ENCODE measurements at regions not wholly inside any gene's neighbourhood (a gene's known extent, or its start where the extent isn't known, plus 50 kb on each side); places are given as distances from the start of the nearest gene placed in this dataset.
"Not testable (repeated sequence)": the region's sequence is repeated elsewhere in the genome, so short reads cannot be mapped to it uniquely, and the experiment has no call there.

DNA sequence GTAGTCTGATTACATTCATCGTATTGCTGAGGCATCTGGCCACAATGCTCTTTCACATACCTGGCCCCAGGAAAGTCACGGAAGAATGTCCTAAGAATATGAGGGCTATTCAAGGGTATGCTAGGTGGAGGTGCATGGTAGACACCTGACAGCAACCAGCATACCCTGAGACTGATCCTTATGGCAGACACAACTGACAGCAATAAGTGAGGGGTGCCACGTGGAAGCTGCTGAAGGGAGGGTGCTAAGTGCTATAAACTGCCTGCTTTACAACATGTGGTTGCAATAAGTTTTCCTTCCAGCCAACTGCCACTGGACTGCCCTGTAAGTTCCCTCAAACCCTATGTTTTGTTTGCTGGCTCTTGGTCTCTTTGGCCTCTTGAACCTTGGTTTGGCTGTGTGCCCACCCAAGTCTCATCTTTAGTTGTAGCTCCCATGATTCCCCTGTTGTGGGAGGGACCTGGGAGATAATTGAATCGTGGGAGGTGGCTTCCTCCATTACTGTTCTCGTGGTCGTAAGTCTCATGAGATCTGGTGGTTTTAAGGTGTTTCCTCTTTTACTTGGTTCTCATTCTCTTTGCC lies 201.3 kb upstream of the MOCS1 start:
- intact Hi-C loops (cut with DNase I): no loop called here
- DNase-seq (no peak), ATAC-seq (no peak)
- no peaks in the 10 kb centered on the region for H3K36me3 ChIP-seq (replicated peaks in 1 of 2; ENCODE audit: insufficient read depth in 1 of 2, low read depth in 2 of 2)
- no peaks in the 10 kb centered on the region for H3K9me3 ChIP-seq
- TF ChIP-seq, protein P1, sequence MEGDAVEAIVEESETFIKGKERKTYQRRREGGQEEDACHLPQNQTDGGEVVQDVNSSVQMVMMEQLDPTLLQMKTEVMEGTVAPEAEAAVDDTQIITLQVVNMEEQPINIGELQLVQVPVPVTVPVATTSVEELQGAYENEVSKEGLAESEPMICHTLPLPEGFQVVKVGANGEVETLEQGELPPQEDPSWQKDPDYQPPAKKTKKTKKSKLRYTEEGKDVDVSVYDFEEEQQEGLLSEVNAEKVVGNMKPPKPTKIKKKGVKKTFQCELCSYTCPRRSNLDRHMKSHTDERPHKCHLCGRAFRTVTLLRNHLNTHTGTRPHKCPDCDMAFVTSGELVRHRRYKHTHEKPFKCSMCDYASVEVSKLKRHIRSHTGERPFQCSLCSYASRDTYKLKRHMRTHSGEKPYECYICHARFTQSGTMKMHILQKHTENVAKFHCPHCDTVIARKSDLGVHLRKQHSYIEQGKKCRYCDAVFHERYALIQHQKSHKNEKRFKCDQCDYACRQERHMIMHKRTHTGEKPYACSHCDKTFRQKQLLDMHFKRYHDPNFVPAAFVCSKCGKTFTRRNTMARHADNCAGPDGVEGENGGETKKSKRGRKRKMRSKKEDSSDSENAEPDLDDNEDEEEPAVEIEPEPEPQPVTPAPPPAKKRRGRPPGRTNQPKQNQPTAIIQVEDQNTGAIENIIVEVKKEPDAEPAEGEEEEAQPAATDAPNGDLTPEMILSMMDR (IDR thresholded peaks at IDR 0.05): no peak
- no peak for TF ChIP-seq POLR2A (IDR thresholded peaks at IDR 0.05)
- no peaks in the 10 kb centered on the region for H3K27me3 ChIP-seq
- peaks cover 23% of the 10 kb centered on the region for H3K4me1 ChIP-seq
- no peak overlapping the region for H3K27ac ChIP-seq
- H3K4me3 ChIP-seq: no peak overlapping the region
- 82 to 92% methylated on average over 6 of the region's 6 CpGs for WGBS, 2 donors

DNA sequence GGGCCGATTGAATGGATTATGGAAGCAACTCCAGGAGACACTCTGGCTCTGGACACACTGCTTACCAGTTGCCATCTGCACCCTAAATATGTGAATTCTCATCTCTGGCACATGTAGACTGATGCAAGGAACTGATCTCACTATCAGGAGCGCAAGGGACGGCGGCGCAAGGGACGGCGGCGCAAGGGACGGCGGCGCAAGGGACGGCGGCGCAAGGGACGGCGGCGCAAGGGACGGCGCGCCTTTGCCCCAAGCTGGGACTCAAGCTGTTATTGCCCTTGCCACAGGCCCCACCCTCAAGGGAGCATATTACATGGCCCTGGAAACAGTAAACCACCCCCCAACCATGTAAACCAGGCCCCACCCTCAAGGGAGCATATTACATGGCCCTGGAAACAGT lies 199.7 kb upstream of the MOCS1 start:
- H3K36me3 ChIP-seq (replicated peaks in 1 of 2; ENCODE audit: insufficient read depth in 1 of 2, low read depth in 2 of 2); ATAC-seq; DNase-seq; H3K27ac ChIP-seq; intact Hi-C loops (cut with DNase I); H3K27me3 ChIP-seq; H3K4me3 ChIP-seq; H3K9me3 ChIP-seq: not testable (repeated sequence)
- H3K4me1 ChIP-seq: peaks cover 15% of the 10 kb centered on the region
- 91 to 96% methylated on average over 20 of the region's 20 CpGs for WGBS, 2 donors

- no peak for ATAC-seq
- H3K4me1 ChIP-seq: no peaks in the 10 kb centered on the region
- no peak overlapping the region for H3K27ac ChIP-seq
- WGBS, 2 donors: 50 to 70% methylated on average over 2 of the region's 2 CpGs
- H3K36me3 ChIP-seq (replicated peaks in 1 of 2; ENCODE audit: insufficient read depth in 1 of 2, low read depth in 2 of 2): no peaks in the 10 kb centered on the region
- TF ChIP-seq, protein P1 (IDR thresholded peaks at IDR 0.05): no peak
- TF ChIP-seq POLR2A (IDR thresholded peaks at IDR 0.05): no peak
- H3K9me3 ChIP-seq: no peaks in the 10 kb centered on the region
- intact Hi-C loops (cut with DNase I): no loop called here
- no peak overlapping the region for H3K4me3 ChIP-seq
- DNase-seq: no peak
- no peaks in the 10 kb centered on the region for H3K27me3 ChIP-seq
Observed at GRCh38 chr6:40131675-40132074, 197.4 kb upstream of the MOCS1 start.

DNA sequence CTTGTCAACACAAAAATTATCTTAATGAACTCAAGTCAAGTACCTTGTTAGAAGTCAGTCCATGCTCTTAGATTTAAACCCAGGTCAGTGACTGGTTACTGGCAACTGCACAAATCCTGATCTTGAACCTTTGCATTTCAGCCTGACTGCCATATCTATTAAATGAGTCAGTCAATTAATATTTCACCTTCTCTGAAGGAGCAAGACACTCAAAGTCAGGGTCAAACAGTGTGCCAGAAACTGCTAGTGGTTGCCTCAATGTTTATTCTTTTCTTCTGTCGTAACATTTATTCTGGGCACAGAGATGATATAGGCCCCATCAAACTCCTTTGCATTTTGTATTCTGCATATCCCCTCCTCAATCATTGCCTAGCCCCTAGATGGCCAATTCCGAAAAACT lies 193.9 kb upstream of the MOCS1 start:
- Histone ChIP-seq H3K27ac (no peak overlapping the region), H3K9me3 (no peaks in the 10 kb centered on the region), H3K4me1 (no peaks in the 10 kb centered on the region), H3K27me3 (no peaks in the 10 kb centered on the region), H3K4me3 (no peak overlapping the region), H3K36me3 (replicated peaks in 1 of 2; ENCODE audit: insufficient read depth in 1 of 2, low read depth in 2 of 2) (no peaks in the 10 kb centered on the region)
- no peak for TF ChIP-seq POLR2A (IDR thresholded peaks at IDR 0.05)
- TF ChIP-seq, protein P1 (IDR thresholded peaks at IDR 0.05): no peak
- intact Hi-C loops (cut with DNase I): no loop called here
- ATAC-seq (peak; percentile 24), DNase-seq (no peak)
- 65 to 78% methylated on average over 2 of the region's 2 CpGs for WGBS, 2 donors

GRCh38 chr6:40125680-40126394 lies 191.6 kb upstream of the MOCS1 start:
- H3K4me3 ChIP-seq: no peak overlapping the region
- TF ChIP-seq, protein P1 (IDR thresholded peaks at IDR 0.05): no peak
- no peak for TF ChIP-seq POLR2A (IDR thresholded peaks at IDR 0.05)
- H3K27ac ChIP-seq: no peak overlapping the region
- no peaks in the 10 kb centered on the region for H3K27me3 ChIP-seq
- DNase-seq (no peak), ATAC-seq (no peak)
- H3K9me3 ChIP-seq: no peaks in the 10 kb centered on the region
- H3K36me3 ChIP-seq (replicated peaks in 1 of 2; ENCODE audit: insufficient read depth in 1 of 2, low read depth in 2 of 2): no peaks in the 10 kb centered on the region
- H3K4me1 ChIP-seq: no peaks in the 10 kb centered on the region
- intact Hi-C loops (cut with DNase I): no loop called here
- WGBS, 2 donors: 75 to 84% methylated on average over 3 of the region's 3 CpGs
